GM12872 (cell line): ENCODE measurements at regions not wholly inside any gene's neighbourhood (a gene's known extent, or its start where the extent isn't known, plus 50 kb on each side); places are given as distances from the start of the nearest gene placed in this dataset.

Experiments used
- TF ChIP-seq, protein P1 (sequence below): IDR thresholded peaks from 3 replicates; pipeline ENCODE4 v1.5.1; 2011; ENCODE audit warnings: low read depth, mild to moderate bottlenecking, low read length, moderate library complexity; ENCODE audit not compliant: insufficient read depth

GRCh38 chrX:78384486-78384885, 57.1 kb upstream of the CYSLTR1 start:
- TF ChIP-seq, protein P1, sequence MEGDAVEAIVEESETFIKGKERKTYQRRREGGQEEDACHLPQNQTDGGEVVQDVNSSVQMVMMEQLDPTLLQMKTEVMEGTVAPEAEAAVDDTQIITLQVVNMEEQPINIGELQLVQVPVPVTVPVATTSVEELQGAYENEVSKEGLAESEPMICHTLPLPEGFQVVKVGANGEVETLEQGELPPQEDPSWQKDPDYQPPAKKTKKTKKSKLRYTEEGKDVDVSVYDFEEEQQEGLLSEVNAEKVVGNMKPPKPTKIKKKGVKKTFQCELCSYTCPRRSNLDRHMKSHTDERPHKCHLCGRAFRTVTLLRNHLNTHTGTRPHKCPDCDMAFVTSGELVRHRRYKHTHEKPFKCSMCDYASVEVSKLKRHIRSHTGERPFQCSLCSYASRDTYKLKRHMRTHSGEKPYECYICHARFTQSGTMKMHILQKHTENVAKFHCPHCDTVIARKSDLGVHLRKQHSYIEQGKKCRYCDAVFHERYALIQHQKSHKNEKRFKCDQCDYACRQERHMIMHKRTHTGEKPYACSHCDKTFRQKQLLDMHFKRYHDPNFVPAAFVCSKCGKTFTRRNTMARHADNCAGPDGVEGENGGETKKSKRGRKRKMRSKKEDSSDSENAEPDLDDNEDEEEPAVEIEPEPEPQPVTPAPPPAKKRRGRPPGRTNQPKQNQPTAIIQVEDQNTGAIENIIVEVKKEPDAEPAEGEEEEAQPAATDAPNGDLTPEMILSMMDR: no peak

GRCh38 chrX:78383594-78383993, 56.2 kb upstream of the CYSLTR1 start:
- TF ChIP-seq, protein P1: no peak

DNA sequence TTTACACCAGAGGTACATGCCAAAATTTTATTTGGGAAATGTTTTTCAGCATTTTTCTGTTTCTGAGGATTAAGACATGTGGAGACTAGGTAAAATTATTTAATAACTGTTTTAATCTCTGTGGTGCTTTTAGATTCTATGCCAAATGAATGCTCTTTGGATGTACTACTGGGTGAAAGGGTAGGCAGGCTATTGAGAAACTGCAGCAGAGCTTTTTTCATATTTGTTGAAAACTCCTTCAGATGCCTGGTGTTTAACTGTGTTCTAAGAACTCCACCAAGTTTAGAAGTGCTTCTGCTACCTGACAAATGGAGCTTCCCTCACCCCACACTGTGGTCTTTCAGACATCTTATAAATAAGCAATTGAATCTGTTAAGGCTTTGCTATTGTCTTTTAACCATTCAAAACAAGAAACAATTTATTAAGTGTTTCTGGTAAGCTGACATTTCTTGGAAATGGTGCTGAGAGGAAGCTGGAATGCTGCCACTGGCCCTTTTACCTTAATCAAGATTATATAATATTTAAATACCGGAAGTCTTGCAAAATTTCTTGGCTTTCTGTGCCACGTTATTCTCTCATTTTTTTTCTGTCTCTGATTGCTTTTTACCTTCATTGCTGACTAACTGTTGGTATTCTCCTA, 51.2 kb upstream of the CYSLTR1 start:
- TF ChIP-seq, protein P1: no peak
